Superior temporal gyrus (tissue), 1 donor: ENCODE measurements at regions not wholly inside any gene's neighbourhood (a gene's known extent, or its start where the extent isn't known, plus 50 kb on each side); places are given as distances from the start of the nearest gene placed in this dataset.
"Not testable (repeated sequence)": the region's sequence is repeated elsewhere in the genome, so short reads cannot be mapped to it uniquely, and the experiment has no call there.

Experiments
- DNase-seq: peaks from one replicate; pipeline ENCODE4 v3.0.0-alpha.2; 2016; ENCODE audit errors: extremely low spot score

- no peak for DNase-seq
These were observed 109.8 kb downstream of the GOSR1 start for GRCh38 chr17:30586818-30587595.

DNA sequence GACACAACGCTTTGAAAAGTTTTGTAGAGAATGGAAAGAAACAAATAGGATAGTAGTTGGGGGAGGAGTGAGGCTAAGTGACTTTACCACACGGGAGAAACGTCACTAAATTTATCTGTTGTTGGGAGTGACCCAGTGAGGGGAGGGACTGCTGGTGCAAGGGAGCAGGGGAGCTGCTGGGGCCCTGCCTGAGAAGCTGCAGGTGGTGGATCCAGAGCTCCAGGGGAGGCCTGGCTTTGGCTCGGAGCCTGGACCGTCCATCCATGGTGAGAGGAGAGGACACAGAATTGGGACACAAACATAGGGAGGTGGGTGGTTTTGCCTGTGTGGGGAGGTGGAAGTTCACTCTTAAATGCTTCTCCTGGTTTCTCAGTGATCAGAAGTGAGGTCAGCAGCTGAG lies 107.6 kb downstream of the GOSR1 start:
- DNase-seq, result no peak

DNA sequence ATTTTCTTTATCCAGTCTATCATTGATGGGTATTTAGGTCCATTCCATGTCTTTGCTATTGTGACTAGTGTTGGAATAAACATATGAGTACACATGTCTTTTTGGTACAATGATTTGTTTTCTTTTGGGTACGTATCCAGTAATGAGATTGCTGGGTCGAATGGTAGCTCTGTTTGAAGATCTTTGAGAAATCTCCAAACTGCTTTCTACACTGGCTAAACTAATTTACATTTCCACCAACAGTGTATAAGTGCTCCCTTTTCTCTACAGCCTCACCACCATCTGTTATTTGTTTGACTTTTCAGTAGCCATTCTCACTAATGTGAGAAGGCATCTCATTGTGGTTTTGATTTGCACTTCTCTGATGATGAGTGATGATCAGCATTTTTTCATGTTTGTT lies 103.7 kb downstream of the GOSR1 start:
- no peak for DNase-seq

GRCh38 chr17:30579610-30580315 lies 102.6 kb downstream of the GOSR1 start:
- DNase-seq, result no peak

DNA sequence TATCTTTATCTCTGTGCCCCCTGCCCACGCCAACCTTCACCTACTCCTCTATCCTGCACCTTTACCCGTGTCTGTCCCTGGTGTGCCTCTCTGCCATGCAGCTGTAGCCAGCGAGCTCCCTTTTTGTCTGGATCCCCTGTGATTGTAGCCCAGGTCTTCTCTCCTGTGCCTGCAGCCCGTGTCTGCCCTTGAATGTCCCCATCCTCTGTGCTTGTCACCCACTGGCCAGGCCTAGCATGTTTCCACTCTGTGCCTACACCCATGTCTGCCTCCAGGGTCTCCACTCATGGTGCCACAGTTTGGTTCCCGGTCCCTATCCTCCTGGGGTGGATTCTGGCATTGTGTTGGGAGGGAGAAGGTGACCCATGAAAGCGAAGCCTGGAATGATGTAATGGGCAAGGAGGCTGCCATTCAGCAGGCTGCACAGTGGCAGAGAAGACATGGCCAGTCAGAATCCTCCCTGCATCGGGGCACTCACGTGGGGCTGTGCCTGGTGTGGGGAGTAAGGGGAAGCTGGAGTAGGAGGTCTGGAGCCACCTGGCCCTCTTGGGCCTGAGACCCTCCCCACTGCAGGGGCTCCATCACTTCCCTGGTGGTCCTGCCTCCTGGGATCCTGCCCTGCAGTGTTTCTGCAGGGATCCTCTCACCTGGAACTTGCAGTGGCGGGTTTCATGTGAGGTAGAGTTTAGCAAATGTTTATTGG lies 101.0 kb downstream of the GOSR1 start:
- not testable (repeated sequence) for DNase-seq
